Thyroid gland (tissue), 4 donors: ENCODE measurements at regions not wholly inside any gene's neighbourhood (a gene's known extent, or its start where the extent isn't known, plus 50 kb on each side); places are given as distances from the start of the nearest gene placed in this dataset.

Source experiments
- CTCF ChIP-seq, 6 experiments: fragments of 200-600 bp in 3 of 6; fragments of 450-650 bp in 3 of 6; sonication (generic) in 3 of 6; IDR thresholded peaks; one replicate each; pipeline ENCODE4 v1.5.1; 2016 to 2019; ENCODE audit warnings: antibody characterized with exemption in 6 of 6, mild to moderate bottlenecking in 2 of 6, inconsistent platforms in 1 of 6, moderate library complexity in 1 of 6
- POLR2A ChIP-seq, 2 donors: fragments of 450-650 bp; IDR thresholded peaks; one replicate each; pipeline ENCODE4 v1.6.1; 2017; ENCODE audit warnings: antibody characterized with exemption in 2 of 2, mild to moderate bottlenecking in 2 of 2, moderate library complexity in 1 of 2

DNA sequence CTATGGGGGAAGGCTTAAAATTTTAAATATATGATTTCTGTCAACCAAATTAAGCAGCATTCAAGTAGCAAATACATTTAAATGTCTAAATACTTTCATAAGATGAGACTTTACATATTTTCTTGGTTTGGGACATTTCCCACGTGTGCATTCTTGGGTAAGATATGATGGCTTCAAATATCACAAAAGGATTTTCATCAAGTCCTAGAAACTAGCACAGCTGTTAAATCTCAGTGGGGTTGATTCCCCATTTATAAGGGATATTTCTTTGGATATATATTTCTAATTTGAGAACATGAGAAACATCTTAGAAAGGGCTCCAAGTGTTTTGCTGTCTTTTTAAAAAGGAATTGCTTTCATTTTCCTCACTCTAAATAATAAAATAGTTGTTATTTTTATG, 90.2 kb downstream of the P2RY10 start:
- TF ChIP-seq CTCF (IDR thresholded peaks at IDR 0.05) = no peak
- no peak for TF ChIP-seq POLR2A (IDR thresholded peaks at IDR 0.05)
